Lower leg skin (tissue), 3 donors: ENCODE measurements at regions not wholly inside any gene's neighbourhood (a gene's known extent, or its start where the extent isn't known, plus 50 kb on each side); places are given as distances from the start of the nearest gene placed in this dataset.

ENCODE experiments used
- CTCF ChIP-seq, 3 donors: fragments of 450-650 bp; IDR thresholded peaks; one replicate each; pipeline ENCODE4 v1.5.1; 2016; ENCODE audit warnings: antibody characterized with exemption in 3 of 3, mild to moderate bottlenecking in 3 of 3, moderate library complexity in 2 of 3
- POLR2A ChIP-seq, 2 donors: fragments of 450-650 bp; IDR thresholded peaks; one replicate each; pipeline ENCODE4 v1.6.1; 2016 to 2017; ENCODE audit warnings: antibody characterized with exemption in 2 of 2, mild to moderate bottlenecking in 1 of 2, moderate library complexity in 1 of 2

- no peak for TF ChIP-seq POLR2A (IDR thresholded peaks at IDR 0.05)
- TF ChIP-seq CTCF (IDR thresholded peaks at IDR 0.05) = no peak
Observed at GRCh38 chr1:70895531-70895930, 152.1 kb downstream of the PTGER3 start.
